Mesodermal cell (in vitro differentiated cells): ENCODE measurements at regions not wholly inside any gene's neighbourhood (a gene's known extent, or its start where the extent isn't known, plus 50 kb on each side); places are given as distances from the start of the nearest gene placed in this dataset.

ENCODE experiments used
- H3K27ac ChIP-seq: 2 replicates; pipeline ENCODE4 v1.7.0; 2013; ENCODE audit warnings: mild to moderate bottlenecking, low read depth, low read length, moderate library complexity; ENCODE audit not compliant: severe bottlenecking
- H3K36me3 ChIP-seq: 2 replicates; pipeline ENCODE4 v1.7.1; 2013; ENCODE audit warnings: mild to moderate bottlenecking, low read length, moderate library complexity; ENCODE audit not compliant: control insufficient read depth, insufficient read depth
- H3K4me1 ChIP-seq: one replicate; pipeline ENCODE4 v1.7.1; 2013; ENCODE audit warnings: mild to moderate bottlenecking, low read length; ENCODE audit not compliant: insufficient read depth, control insufficient read depth, poor library complexity, severe bottlenecking
- H3K4me3 ChIP-seq: 2 replicates; pipeline ENCODE4 v1.7.0; 2013; ENCODE audit warnings: low read length, control low read depth, mild to moderate bottlenecking; ENCODE audit not compliant: insufficient read depth, poor library complexity, severe bottlenecking; ENCODE audit errors: extremely low read depth
- H3K9me3 ChIP-seq: 2 replicates; pipeline ENCODE4 v1.7.1; 2013; ENCODE audit warnings: mild to moderate bottlenecking, low read length, moderate library complexity; ENCODE audit not compliant: control insufficient read depth
- WGBS, 2 experiments: methylation state at CpG; one replicate each; pipeline ENCODE4 v1.1.5; 2013; ENCODE audit warnings: missing lambda C conversion rate in 2 of 2; ENCODE audit not compliant: insufficient coverage in 2 of 2; 5-methylcytosine and 5-hydroxymethylcytosine counted together

DNA sequence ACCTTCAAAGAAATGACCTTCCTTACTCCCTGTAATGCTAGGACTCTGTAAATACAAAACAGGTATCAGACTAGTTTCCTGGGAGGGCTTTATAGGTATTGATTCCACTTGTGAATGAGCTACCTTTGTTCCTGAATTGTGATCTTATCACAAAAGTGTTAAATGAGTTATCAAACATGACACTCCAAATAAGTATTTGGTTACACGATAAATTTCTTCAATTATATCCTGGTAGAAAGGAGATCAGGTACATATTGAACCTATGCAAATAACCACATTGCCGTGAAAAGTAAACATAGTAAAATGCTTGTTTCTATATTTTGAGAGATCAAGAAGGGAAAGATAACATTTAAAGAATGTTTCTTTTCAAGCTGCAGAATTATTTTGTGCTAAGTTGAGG is 285.3 kb downstream of the HIVEP2 start:
- 100% methylated on average over 1 of the region's 2 CpGs; no CpG with 5 or more reads in 1 of the 2 experiments for WGBS, 2 experiments
- no peak overlapping the region for H3K27ac ChIP-seq
- no peaks in the 10 kb centered on the region for H3K4me1 ChIP-seq
- H3K4me3 ChIP-seq, result no peak overlapping the region
- H3K9me3 ChIP-seq, result no peaks in the 10 kb centered on the region
- H3K36me3 ChIP-seq, result no peaks in the 10 kb centered on the region

DNA sequence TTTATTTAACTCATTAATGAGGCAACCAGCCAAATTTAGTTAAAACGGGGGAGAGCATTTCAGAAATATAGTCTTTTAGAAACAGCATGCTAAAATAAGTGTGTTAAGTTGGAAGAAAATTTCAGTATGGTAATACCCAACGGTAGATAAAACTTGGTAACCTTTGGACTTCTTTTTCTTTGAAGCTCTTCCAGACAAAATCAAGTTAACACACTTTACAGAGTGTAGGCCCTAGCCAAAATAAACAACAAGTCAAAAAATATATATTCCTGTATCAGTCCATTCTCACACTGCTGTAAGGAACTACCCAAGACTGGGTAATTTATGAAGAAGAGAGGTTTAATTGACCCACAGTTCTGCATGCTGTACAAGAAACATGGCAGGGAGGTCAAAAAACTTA is 279.6 kb downstream of the HIVEP2 start:
- Histone ChIP-seq H3K4me1 (no peaks in the 10 kb centered on the region), H3K4me3 (no peak overlapping the region), H3K9me3 (no peaks in the 10 kb centered on the region), H3K36me3 (no peaks in the 10 kb centered on the region), H3K27ac (no peak overlapping the region)
- WGBS, 2 experiments, result no CpG with 5 or more reads among the region's 2 CpGs

DNA sequence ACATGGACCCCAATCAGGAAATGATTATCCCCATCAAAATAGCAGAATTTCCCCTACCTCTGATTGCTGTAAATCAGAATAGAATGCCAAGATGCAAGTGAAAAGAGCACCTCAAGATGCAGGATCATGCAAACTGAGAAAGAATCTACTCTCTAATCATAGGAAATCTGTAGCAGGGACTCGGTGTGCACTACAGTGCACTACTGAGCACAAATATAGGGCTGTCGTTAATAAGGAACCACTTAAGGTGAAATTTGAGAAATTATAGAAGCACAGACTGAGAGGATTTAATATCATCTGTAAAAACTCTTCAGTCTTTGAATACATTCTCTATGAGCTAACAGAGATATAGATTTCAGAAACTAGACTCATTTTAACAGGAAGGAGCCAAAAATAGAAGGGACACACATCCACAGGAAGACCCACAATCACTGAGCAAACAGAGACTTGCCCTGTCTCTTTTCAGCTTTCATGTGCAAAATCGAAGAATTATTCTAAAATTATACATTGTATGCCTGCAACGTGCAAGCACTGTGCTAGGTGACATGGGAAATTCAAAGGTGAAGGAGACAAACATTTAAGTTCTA is 278.3 kb downstream of the HIVEP2 start:
- H3K4me3 ChIP-seq, result no peak overlapping the region
- H3K9me3 ChIP-seq, result no peaks in the 10 kb centered on the region
- H3K4me1 ChIP-seq, result no peaks in the 10 kb centered on the region
- H3K36me3 ChIP-seq, result no peaks in the 10 kb centered on the region
- no peak overlapping the region for H3K27ac ChIP-seq
- WGBS, 2 experiments, result no CpG with 5 or more reads among the region's 4 CpGs

DNA sequence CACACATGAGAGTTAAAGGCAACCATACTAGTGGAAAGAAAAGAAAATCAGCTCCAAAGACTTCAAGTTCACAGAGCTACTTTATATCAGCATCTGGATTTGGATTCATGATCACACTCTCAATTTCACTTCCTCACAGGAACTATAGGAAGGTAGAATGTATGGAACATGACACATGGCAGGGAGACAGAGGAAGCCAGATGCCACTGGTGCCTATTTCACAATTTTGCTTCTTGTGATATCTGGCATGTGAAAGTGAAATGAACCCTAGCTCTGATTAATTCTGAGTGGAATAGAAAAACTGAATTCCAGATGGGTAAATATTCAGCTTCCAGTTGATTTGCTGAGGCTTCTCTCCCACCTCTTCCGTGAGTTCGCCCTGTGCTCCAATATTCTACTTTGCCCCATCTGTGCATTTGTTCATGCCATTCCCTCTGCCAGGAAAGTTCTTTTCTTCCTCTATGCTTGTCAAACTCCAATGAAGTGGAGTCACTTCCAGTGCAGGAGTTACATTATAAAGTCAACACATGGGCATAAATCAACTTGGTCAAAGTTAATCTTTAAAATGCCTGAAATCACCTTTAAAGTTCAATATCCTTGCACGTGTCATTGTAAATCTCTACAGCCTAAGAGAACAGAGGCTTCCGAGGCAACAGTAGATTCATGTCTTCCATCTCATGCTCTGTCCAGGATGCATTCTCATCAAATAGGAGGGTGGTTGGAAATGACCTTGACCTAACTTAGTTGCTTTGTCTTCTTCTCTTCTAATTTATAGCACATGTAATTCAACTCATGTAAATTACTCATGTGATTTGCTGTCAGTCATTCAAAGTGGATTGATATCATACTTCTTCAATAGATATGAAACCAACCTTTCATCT is 275.3 kb downstream of the HIVEP2 start:
- no peaks in the 10 kb centered on the region for H3K4me1 ChIP-seq
- no peak overlapping the region for H3K4me3 ChIP-seq
- WGBS, 2 experiments, result 89 to 90% methylated on average over 3 of the region's 4 CpGs
- H3K9me3 ChIP-seq, result no peaks in the 10 kb centered on the region
- H3K36me3 ChIP-seq, result no peaks in the 10 kb centered on the region
- no peak overlapping the region for H3K27ac ChIP-seq

- H3K4me1 ChIP-seq, result no peaks in the 10 kb centered on the region
- no peak overlapping the region for H3K4me3 ChIP-seq
- H3K36me3 ChIP-seq, result no peaks in the 10 kb centered on the region
- H3K9me3 ChIP-seq, result no peaks in the 10 kb centered on the region
- H3K27ac ChIP-seq, result no peak overlapping the region
- WGBS, 2 experiments, result 86% methylated on average over 1 of the region's 1 CpG; no CpG with 5 or more reads in 1 of the 2 experiments
Measured at GRCh38 chr6:142671791-142672190, 273.2 kb downstream of the HIVEP2 start.

- H3K27ac ChIP-seq, result no peak overlapping the region
- H3K4me3 ChIP-seq, result no peak overlapping the region
- 85 to 94% methylated on average over 5 of the region's 5 CpGs for WGBS, 2 experiments
- no peaks in the 10 kb centered on the region for H3K36me3 ChIP-seq
- H3K4me1 ChIP-seq, result no peaks in the 10 kb centered on the region
- H3K9me3 ChIP-seq, result no peaks in the 10 kb centered on the region
Measured at GRCh38 chr6:142675517-142675916, 269.5 kb downstream of the HIVEP2 start.

GRCh38 chr6:142676027-142676443 is 268.9 kb downstream of the HIVEP2 start:
- no peak overlapping the region for H3K4me3 ChIP-seq
- H3K36me3 ChIP-seq, result no peaks in the 10 kb centered on the region
- no peaks in the 10 kb centered on the region for H3K4me1 ChIP-seq
- no peak overlapping the region for H3K27ac ChIP-seq
- WGBS, 2 experiments, result 81 to 95% methylated on average over 4 of the region's 5 CpGs
- no peaks in the 10 kb centered on the region for H3K9me3 ChIP-seq

GRCh38 chr6:142676647-142677192 is 268.3 kb downstream of the HIVEP2 start:
- no peak overlapping the region for H3K4me3 ChIP-seq
- H3K27ac ChIP-seq, result no peak overlapping the region
- H3K36me3 ChIP-seq, result no peaks in the 10 kb centered on the region

DNA sequence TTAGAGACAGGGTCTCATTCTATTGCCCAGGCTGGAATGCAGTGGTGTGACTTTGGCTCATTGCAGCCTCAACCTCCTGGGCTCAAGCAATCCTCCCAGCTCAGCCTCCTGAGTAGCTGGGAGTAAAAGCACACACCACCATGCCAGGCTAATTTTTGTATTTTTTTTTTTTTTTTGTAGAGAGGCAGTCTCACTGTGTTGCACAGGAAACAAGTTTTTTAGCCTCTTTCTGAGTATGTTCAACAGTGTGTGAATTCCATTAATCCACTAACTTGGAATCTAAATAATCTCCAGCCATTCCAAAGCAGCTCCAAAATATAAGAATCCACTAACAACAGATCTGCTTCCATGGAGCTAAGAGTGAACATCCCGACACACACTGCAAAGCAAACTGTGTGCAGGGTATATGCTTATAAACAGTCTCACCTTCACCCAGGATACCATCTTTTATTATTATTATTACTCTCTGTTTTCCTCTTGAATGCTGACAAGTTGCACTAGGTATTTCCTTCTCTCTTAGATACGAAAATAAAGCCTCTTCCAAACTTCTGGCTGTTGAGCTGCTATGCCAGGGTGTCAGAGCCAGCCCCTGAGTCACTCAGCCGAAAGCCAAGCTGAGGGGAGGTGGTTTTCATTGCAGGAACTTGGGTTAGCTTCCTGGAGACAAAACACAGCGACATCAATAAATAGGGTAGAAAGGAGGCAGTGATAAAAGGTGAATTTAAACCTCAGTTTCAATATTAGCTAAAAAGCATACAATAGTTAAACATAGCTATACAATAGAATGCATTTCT is 264.9 kb downstream of the HIVEP2 start:
- WGBS, 2 experiments, result 100% methylated on average over 1 of the region's 4 CpGs
- no peaks in the 10 kb centered on the region for H3K4me1 ChIP-seq
- H3K27ac ChIP-seq, result no peak overlapping the region
- no peaks in the 10 kb centered on the region for H3K36me3 ChIP-seq
- H3K9me3 ChIP-seq, result no peaks in the 10 kb centered on the region
- no peak overlapping the region for H3K4me3 ChIP-seq

More at GRCh38 chr6:142676647-142677192, 268.3 kb downstream of the HIVEP2 start:
- H3K4me1 ChIP-seq, result no peaks in the 10 kb centered on the region
- no peaks in the 10 kb centered on the region for H3K9me3 ChIP-seq
- WGBS, 2 experiments, result 94% methylated on average over 4 to 5 of the region's 5 CpGs

- Histone ChIP-seq H3K36me3 (no peaks in the 10 kb centered on the region), H3K4me1 (no peaks in the 10 kb centered on the region), H3K4me3 (no peak overlapping the region), H3K9me3 (no peaks in the 10 kb centered on the region), H3K27ac (no peak overlapping the region)
- WGBS, 2 experiments, result 95 to 96% methylated on average over 3 to 5 of the region's 5 CpGs
Measured at GRCh38 chr6:142681099-142681498, 263.9 kb downstream of the HIVEP2 start.
